ENCODE measurements at regions not wholly inside any gene's neighbourhood (a gene's known extent, or its start where the extent isn't known, plus 50 kb on each side); places are given as distances from the start of the nearest gene placed in this dataset.
A peak's percentile ranks its signal among the peaks of the same experiment; 100 is the strongest.

DNA sequence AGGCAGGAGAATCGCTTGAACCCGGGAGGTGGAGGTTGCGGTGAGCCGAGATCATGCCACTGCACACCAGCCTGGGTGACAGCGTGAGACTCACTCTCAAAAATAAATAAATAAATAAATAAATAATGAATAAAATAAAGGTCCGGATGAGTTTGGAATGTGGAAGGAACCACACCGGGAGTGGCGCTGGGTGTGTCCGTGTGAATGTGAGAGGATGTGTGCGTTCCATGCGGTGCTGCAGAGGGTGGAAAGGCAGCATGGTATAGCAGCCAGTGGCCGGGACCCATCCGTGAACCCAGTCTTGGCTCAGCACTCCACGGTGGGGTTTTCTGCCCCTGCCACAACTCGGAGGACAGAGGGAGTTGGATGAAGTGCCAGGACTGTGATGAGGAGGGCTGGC lies 56.2 kb upstream of the POFUT2 start:
- intact Hi-C loops (cut with DNase I), result no loop called here
- WGBS, result 90% methylated on average over 15 of the region's 15 CpGs
- Histone ChIP-seq H3K27ac (no peak overlapping the region), H3K9me3 (no peaks in the 10 kb centered on the region), H3K4me3 (no peak overlapping the region), H3K27me3 (replicated peaks; ENCODE audit: insufficient read depth) (no peaks in the 10 kb centered on the region), H3K36me3 (no peaks in the 10 kb centered on the region), H3K4me1 (replicated peaks) (no peaks in the 10 kb centered on the region)
- TF ChIP-seq POLR2A (IDR thresholded peaks at IDR 0.05) (no peak), POLR2AphosphoS5 (IDR thresholded peaks at IDR 0.05) (no peak)
- TF ChIP-seq, protein P1, sequence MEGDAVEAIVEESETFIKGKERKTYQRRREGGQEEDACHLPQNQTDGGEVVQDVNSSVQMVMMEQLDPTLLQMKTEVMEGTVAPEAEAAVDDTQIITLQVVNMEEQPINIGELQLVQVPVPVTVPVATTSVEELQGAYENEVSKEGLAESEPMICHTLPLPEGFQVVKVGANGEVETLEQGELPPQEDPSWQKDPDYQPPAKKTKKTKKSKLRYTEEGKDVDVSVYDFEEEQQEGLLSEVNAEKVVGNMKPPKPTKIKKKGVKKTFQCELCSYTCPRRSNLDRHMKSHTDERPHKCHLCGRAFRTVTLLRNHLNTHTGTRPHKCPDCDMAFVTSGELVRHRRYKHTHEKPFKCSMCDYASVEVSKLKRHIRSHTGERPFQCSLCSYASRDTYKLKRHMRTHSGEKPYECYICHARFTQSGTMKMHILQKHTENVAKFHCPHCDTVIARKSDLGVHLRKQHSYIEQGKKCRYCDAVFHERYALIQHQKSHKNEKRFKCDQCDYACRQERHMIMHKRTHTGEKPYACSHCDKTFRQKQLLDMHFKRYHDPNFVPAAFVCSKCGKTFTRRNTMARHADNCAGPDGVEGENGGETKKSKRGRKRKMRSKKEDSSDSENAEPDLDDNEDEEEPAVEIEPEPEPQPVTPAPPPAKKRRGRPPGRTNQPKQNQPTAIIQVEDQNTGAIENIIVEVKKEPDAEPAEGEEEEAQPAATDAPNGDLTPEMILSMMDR (IDR thresholded peaks at IDR 0.05), result no peak
- no peak for DNase-seq (ENCODE audit: low spot score)

- no peaks in the 10 kb centered on the region for H3K9me3 ChIP-seq
- intact Hi-C loops (cut with DNase I), result no loop called here
- no peaks in the 10 kb centered on the region for H3K4me1 ChIP-seq (replicated peaks)
- DNase-seq (ENCODE audit: low spot score), result no peak
- TF ChIP-seq, protein P1 (IDR thresholded peaks at IDR 0.05), result no peak
- no peak overlapping the region for H3K27ac ChIP-seq
- no peak overlapping the region for H3K4me3 ChIP-seq
- no peaks in the 10 kb centered on the region for H3K27me3 ChIP-seq (replicated peaks; ENCODE audit: insufficient read depth)
- no peaks in the 10 kb centered on the region for H3K36me3 ChIP-seq
- WGBS, result 89% methylated on average over 21 of the region's 21 CpGs
Observed at GRCh38 chr21:45344576-45344975, 56.9 kb upstream of the POFUT2 start.

- H3K4me3 ChIP-seq, result no peak overlapping the region
- TF ChIP-seq POLR2A (IDR thresholded peaks at IDR 0.05) (no peak), POLR2AphosphoS5 (IDR thresholded peaks at IDR 0.05) (no peak)
- TF ChIP-seq, protein P1 (IDR thresholded peaks at IDR 0.05), result no peak
- H3K9me3 ChIP-seq, result no peaks in the 10 kb centered on the region
- intact Hi-C loops (cut with DNase I), result no loop called here
- 52% methylated on average over 31 of the region's 31 CpGs for WGBS
- H3K27ac ChIP-seq, result peak overlapping the region; percentile 57 to 75
- no peaks in the 10 kb centered on the region for H3K36me3 ChIP-seq
- H3K4me1 ChIP-seq (replicated peaks), result no peaks in the 10 kb centered on the region
- no peaks in the 10 kb centered on the region for H3K27me3 ChIP-seq (replicated peaks; ENCODE audit: insufficient read depth)
- DNase-seq (ENCODE audit: low spot score), result no peak
Observed at GRCh38 chr21:45347048-45347711, 57.8 kb upstream of the COL18A1 start.

GRCh38 chr21:45347712-45348499 lies 57.1 kb upstream of the COL18A1 start:
- 54% methylated on average over 25 of the region's 25 CpGs for WGBS
- Histone ChIP-seq H3K27me3 (replicated peaks; ENCODE audit: insufficient read depth) (no peaks in the 10 kb centered on the region), H3K27ac (peak overlapping the region; percentile 57 to 75), H3K4me1 (replicated peaks) (no peaks in the 10 kb centered on the region), H3K36me3 (no peaks in the 10 kb centered on the region), H3K9me3 (no peaks in the 10 kb centered on the region), H3K4me3 (no peak overlapping the region)
- DNase-seq (ENCODE audit: low spot score), result no peak
- intact Hi-C loops (cut with DNase I), result no loop called here
- TF ChIP-seq POLR2AphosphoS5 (IDR thresholded peaks at IDR 0.05) (no peak), POLR2A (IDR thresholded peaks at IDR 0.05) (no peak)
- TF ChIP-seq, protein P1 (IDR thresholded peaks at IDR 0.05), result no peak

Data from prostate gland (tissue), 2 donors.